OCI-LY3 (cell line): ENCODE measurements at regions not wholly inside any gene's neighbourhood (a gene's known extent, or its start where the extent isn't known, plus 50 kb on each side); places are given as distances from the start of the nearest gene placed in this dataset.

Experiments
- CTCF ChIP-seq: fragments of 200-600, 300-600 bp; sonication (generic); IDR thresholded peaks from 2 replicates; pipeline ENCODE4 v1.5.1; 2014; ENCODE audit warnings: antibody characterized with exemption, low read length, low read depth
- EZH2phosphoT487 ChIP-seq: fragments of 200-600 bp; shearing (Covaris generic); IDR thresholded peaks from 2 replicates; pipeline ENCODE4 v1.6.1; 2018; ENCODE audit warnings: antibody characterized with exemption, mixed run types, low read depth

- no peak for TF ChIP-seq CTCF
- TF ChIP-seq EZH2phosphoT487, result no peak
Measured at GRCh38 chr16:86325895-86326294, 184.4 kb upstream of the FOXF1 start.
